GM18870 (cell line): ENCODE measurements at regions not wholly inside any gene's neighbourhood (a gene's known extent, or its start where the extent isn't known, plus 50 kb on each side); places are given as distances from the start of the nearest gene placed in this dataset.

ENCODE experiments used
- ATAC-seq: cut with Tn5 transposase; IDR thresholded peaks from one replicate; pipeline ENCODE4 v1.9.1; 2021; ENCODE audit warnings: moderate library complexity; ENCODE audit not compliant: unreplicated experiment

DNA sequence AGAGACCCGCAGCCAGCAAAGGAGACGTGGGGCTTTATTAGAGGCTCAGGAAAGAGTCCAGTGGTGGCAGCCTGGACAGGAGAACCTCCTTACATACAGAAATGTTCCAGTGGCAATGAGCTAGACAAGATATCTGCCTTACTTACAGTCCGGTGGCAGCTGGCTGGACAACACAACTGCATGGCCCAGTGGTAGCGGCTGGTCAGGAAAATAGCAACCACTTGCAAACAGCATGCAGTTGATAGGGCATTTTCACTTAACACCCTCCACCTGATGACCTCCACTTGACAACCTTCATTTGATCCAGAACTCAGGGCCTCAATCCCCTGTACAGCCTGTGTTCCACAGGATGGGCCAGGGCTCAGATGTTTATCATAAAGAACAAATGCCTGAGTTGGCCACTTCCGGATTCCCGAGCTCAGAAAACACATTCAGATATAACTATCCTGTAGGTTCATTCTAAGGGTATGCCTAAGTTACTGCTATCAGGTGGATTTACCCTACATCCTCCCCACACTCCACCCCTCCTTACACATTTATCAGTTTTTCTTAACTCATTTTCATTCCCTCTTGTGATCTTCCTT is 63.3 kb upstream of the ITPRID2 start:
- ATAC-seq: no peak

DNA sequence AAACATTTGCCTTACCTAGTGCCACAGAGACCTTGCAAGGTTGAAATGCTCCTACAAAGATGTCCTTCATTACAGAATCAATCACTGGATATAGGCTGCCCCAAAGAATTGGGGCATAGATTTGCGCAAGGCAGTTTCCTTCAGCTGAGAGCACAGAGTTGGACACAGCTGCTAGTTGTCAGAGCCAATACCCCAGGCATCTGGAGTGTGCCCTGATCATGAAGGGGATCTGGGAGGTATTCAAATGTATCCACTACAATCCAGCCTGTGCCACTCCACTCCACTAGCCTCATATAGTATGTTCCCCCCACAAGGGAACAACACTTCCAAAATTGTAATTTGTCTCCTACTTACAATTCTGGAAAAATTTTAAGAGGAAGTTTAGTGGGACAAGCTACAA is 62.3 kb upstream of the ITPRID2 start:
- ATAC-seq: no peak

DNA sequence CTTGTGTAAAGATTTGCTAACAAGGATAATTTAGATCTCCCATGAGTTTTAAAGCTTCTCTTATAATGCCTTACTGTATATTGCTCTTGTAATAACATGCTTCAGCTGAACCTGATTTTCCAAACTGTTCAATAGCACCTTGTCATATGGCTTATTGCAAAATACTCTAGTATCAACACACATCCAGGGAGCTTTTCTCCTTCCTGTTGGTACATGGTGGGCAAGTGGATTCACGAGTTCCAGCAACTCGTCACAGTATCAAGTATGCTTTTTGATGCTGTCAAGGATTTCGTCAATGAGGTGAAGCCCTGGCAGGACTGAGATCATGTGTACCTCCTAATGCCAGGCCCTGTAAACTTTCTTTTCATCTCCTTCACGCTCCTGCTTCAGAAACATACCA is 59.5 kb upstream of the ITPRID2 start:
- ATAC-seq: no peak

DNA sequence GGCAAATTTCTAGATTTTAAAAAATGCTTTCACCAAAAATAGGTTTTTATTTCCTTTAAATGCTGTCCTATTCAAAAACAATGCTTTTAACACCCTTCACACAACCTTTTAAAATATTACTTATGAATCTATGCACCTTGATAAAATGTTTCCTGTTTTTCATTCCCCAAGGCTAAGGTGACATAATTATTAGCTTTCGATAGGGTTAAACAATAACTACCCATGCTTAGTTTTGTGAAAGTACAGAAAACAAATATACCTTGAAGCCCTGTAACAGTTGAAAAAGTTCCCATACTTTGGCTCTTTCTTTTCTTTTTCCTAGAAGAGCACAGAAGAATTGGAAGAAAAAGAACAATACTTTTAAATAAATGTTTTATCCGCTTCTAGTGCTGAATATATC is 54.9 kb upstream of the ITPRID2 start:
- ATAC-seq: no peak

DNA sequence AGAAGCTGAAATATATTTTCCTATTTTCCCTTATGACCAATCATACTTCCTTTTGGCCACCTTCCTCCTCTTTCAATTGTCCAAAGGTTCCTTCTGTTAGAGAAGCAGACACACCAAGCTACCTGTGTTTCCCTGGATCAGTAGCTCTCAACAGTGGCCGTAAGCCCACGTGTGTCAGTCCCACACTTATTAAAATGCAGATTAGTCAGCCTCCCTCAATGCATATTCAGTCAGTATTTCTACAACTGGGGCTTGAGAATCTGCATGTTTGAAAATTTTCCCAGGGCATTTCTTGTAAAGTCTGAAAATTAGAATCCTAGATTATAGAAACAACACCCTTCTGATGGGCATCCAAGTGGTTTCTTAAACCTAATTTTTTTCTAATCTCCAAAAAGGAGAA is 54.0 kb upstream of the ITPRID2 start:
- no peak for ATAC-seq

DNA sequence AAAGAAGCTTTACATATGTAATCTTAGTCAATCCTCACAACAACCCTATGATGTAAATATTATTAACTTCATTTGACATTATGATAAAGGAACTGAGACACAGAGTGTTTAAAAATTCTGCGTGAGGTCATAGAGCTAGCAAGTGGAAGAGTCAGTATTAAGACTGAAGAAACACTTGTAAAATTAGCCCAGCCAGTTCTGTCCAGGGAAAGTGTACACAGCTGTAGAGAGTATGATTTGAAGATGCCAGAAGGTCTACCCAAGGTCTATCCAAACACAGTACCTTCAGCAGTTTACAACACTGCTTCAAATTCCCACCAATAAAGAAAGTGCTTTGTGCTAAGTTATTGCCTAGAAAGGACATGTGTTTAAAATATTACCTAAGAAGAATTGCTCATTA is 51.7 kb upstream of the ITPRID2 start:
- ATAC-seq: no peak

DNA sequence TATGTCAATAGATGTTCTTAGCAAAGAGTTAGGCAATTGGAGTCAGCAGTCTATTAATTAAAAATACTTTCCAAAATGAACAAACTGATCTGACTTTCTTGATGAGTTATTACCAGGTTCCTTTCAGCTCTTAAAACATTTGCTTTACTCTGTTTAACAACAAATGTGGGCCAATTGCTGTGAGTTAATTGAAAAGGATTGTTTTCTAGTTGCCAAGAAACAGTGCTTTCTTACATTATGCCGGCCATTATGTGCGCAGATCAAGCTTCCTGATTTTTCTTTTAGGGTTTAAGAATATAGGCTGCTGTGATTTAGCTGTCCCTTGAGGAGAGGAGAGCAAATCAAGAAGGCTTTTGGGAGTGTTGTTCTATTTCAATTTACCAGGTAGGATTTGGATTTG is 50.5 kb upstream of the ITPRID2 start:
- ATAC-seq: no peak
